Stomach (tissue), 8 donors: ENCODE measurements at regions not wholly inside any gene's neighbourhood (a gene's known extent, or its start where the extent isn't known, plus 50 kb on each side); places are given as distances from the start of the nearest gene placed in this dataset.

Source experiments
- DNase-seq, 2 donors: peaks; one replicate each; pipeline versions ENCODE4 v3.0.0 to v3.0.0-alpha.2; 2013 to 2019
- H3K27ac ChIP-seq, 5 donors: fragments of 200-600 bp in 4 of 5; sonication (generic) in 4 of 5; one replicate each; pipeline ENCODE4 v1.5.1; 2013 to 2019; ENCODE audit warnings: mild to moderate bottlenecking in 1 of 5, moderate library complexity in 1 of 5
- H3K27me3 ChIP-seq, 3 donors: fragments of 200-600 bp; sonication (generic); one replicate each; pipeline ENCODE4 v1.5.1; 2017 to 2019; ENCODE audit warnings: mixed run types in 1 of 3
- H3K36me3 ChIP-seq, 4 donors: fragments of 200-600 bp; sonication (generic); 1 replicate in 3 of 4; 2 replicates in 1 of 4; pipeline ENCODE4 v1.5.1; 2016 to 2019
- H3K4me1 ChIP-seq, 4 donors: fragments of 200-600 bp; sonication (generic); one replicate each; pipeline ENCODE4 v1.5.1; 2016 to 2019
- H3K4me3 ChIP-seq, 4 donors: fragments of 200-600 bp; sonication (generic) in 3 of 4; one replicate each; pipeline ENCODE4 v1.5.1; 2016 to 2019; ENCODE audit warnings: mild to moderate bottlenecking in 1 of 4
- H3K9me3 ChIP-seq, 4 donors: fragments of 200-600 bp; sonication (generic); one replicate each; pipeline ENCODE4 v1.5.1; 2016 to 2019
- EP300 ChIP-seq: sonication (generic); formaldehyde crosslinking; IDR thresholded peaks from one replicate; pipeline ENCODE4 v1.6.1; 2017; ENCODE audit warnings: antibody characterized with exemption
- POLR2A ChIP-seq, 4 donors: fragments of 450-650 bp; IDR thresholded peaks; one replicate each; pipeline ENCODE4 v1.6.1; 2016; ENCODE audit warnings: antibody characterized with exemption in 4 of 4, control low read depth in 2 of 4, mild to moderate bottlenecking in 1 of 4, moderate library complexity in 1 of 4
- POLR2AphosphoS5 ChIP-seq, 3 donors: sonication (generic); formaldehyde crosslinking; IDR thresholded peaks; one replicate each; pipeline ENCODE4 v1.6.1; 2016; ENCODE audit warnings: antibody characterized with exemption in 3 of 3
- WGBS, 5 donors: extraction: QIAGEN DNeasy Blood & Tissue Kit in 3 of 5; methylation state at CpG; one replicate each; pipeline versions ENCODE4 v1.1.5 to v1.1.7; 2013 to 2018; 5-methylcytosine and 5-hydroxymethylcytosine counted together
- intact Hi-C: fragments of 100-400 bp; cut with DNase I; formaldehyde crosslinking; loops from one replicate; pipeline ENCODE4 v1.15.1; 2023; ENCODE audit warnings: low total_unique reads
- TF ChIP-seq, protein P1 (sequence below), 7 experiments: fragments of 450-650 bp in 4 of 7; fragments of 200-600 bp in 3 of 7; sonication (generic) in 3 of 7; IDR thresholded peaks; one replicate each; pipeline ENCODE4 v1.5.1; 2016 to 2019; ENCODE audit warnings: antibody characterized with exemption in 7 of 7, control low read depth in 2 of 7, mild to moderate bottlenecking in 1 of 7
- donor health status: healthy with polysubstance abuse.
- donor health status: Bipolar disorder and iron deficiency.
- donor health status: healthy.

DNA sequence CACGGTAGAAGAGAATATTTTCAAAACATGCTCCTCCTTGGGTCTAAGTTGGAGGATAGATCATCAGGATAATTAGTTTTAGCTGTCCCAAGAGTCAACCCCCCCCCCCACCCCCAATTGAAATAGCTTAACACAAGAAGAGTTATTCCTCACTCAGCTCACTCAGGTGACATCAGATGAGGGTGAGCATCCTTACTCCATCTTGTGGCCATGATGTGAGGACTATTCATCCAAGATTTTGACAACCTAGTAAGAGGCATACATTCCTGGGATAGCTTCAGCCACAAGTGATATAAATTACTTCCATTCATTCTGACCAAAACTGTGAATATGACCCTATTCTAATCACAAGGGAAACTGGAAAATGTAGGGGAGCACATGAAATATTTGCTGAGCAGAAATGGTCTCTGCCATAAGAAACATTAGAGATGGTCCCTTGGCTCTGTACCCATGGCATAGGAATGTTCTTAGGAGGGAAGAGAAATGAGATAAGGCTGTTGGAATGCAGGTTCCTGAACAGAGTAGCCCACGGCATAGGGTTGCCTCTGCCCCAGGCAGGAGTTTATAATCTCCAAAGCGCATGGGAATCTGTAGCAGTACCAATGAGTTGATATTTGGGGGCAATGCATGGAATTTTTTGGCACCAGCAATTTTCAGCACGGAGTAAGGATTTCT is 257.2 kb downstream of the CYRIA start:
- H3K4me3 ChIP-seq: no peak overlapping the region
- no peak for TF ChIP-seq POLR2A (IDR thresholded peaks at IDR 0.05)
- no peak for TF ChIP-seq EP300
- TF ChIP-seq POLR2AphosphoS5 (IDR thresholded peaks at IDR 0.05): no peak
- TF ChIP-seq, protein P1, sequence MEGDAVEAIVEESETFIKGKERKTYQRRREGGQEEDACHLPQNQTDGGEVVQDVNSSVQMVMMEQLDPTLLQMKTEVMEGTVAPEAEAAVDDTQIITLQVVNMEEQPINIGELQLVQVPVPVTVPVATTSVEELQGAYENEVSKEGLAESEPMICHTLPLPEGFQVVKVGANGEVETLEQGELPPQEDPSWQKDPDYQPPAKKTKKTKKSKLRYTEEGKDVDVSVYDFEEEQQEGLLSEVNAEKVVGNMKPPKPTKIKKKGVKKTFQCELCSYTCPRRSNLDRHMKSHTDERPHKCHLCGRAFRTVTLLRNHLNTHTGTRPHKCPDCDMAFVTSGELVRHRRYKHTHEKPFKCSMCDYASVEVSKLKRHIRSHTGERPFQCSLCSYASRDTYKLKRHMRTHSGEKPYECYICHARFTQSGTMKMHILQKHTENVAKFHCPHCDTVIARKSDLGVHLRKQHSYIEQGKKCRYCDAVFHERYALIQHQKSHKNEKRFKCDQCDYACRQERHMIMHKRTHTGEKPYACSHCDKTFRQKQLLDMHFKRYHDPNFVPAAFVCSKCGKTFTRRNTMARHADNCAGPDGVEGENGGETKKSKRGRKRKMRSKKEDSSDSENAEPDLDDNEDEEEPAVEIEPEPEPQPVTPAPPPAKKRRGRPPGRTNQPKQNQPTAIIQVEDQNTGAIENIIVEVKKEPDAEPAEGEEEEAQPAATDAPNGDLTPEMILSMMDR (IDR thresholded peaks at IDR 0.05): no peak
- 63 to 72% (median 71%) methylated on average over 4 of the region's 4 CpGs for WGBS, 5 donors
- no peaks in the 10 kb centered on the region for H3K4me1 ChIP-seq
- H3K27me3 ChIP-seq: no peaks in the 10 kb centered on the region
- no peaks in the 10 kb centered on the region for H3K9me3 ChIP-seq
- H3K36me3 ChIP-seq: no peaks in the 10 kb centered on the region
- no peak overlapping the region for H3K27ac ChIP-seq
- no peak for DNase-seq
- intact Hi-C loops: no loop called here

DNA sequence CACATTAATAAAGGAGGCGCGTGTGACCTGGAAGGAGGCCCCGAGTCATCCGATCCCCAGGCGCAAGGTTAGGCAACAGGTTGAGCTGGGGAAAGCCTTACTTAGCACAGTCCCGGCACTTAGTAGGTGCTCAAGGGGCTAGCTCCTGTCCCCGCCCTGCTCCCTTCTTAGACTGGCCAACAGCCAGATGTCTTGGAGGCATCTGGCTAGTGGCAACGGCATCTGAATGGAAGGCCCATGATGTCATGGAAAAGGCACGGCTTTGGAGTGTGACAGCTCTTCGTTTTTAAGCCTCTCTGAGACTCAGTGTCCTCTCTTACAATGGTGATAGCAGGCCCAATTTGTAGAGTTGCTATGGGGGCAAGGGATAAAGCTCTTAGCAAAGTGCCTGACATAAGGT is 258.3 kb downstream of the CYRIA start:
- Histone ChIP-seq H3K9me3 (no peaks in the 10 kb centered on the region), H3K27me3 (no peaks in the 10 kb centered on the region), H3K4me3 (no peak overlapping the region), H3K4me1 (no peaks in the 10 kb centered on the region), H3K36me3 (no peaks in the 10 kb centered on the region), H3K27ac (no peak overlapping the region)
- DNase-seq: peak in 1 of 2 donors; percentile 46
- TF ChIP-seq POLR2A (IDR thresholded peaks at IDR 0.05) (no peak), EP300 (no peak), POLR2AphosphoS5 (IDR thresholded peaks at IDR 0.05) (no peak)
- TF ChIP-seq, protein P1 (IDR thresholded peaks at IDR 0.05): no peak
- 70 to 82% (median 76%) methylated on average over 10 of the region's 10 CpGs for WGBS, 5 donors
- intact Hi-C loops: no loop called here

DNA sequence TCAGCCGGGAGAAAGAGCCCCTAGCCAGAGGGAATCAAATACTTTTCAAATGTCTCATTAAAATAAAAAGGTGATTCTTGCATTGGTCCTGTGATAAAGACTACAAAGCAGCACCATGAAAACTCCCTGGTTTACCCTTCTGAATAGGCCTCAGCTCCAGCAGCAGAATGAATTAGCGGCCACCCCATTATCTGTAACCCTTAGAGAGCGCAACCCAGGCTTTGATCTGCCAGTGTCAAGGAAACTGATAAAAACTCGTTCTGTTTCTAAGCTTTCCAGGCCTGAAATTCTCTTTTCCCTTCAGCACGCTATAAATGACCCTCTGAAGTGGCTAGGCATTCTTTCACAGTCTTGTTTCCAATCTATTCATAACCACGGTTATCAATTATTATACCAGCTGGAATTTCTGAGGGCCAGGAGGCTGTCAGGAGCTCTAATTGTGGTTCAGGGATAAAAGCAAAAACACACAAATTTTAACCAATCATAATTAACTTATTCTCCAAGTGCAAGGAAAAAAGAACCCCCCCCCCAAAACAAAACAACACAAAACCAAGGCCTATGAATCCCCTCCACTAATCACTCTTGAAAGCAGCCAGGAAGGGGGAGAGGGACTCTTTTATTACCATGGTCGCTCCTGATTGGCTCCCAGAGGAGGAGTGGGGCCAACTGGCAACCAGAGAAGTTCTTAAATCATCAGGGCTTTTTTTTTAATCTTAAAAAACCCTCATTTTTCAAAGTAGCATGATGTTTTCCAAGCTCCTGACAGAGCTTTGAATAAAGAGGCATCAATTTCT is 258.9 kb downstream of the CYRIA start:
- H3K4me1 ChIP-seq: no peaks in the 10 kb centered on the region
- no peak overlapping the region for H3K27ac ChIP-seq
- H3K9me3 ChIP-seq: no peaks in the 10 kb centered on the region
- H3K27me3 ChIP-seq: no peaks in the 10 kb centered on the region
- TF ChIP-seq EP300 (no peak), POLR2A (IDR thresholded peaks at IDR 0.05) (no peak), POLR2AphosphoS5 (IDR thresholded peaks at IDR 0.05) (no peak)
- TF ChIP-seq, protein P1 (IDR thresholded peaks at IDR 0.05): no peak
- 56 to 64% (median 58%) methylated on average over 7 of the region's 7 CpGs for WGBS, 5 donors
- no peak overlapping the region for H3K4me3 ChIP-seq
- intact Hi-C loops: no loop called here
- H3K36me3 ChIP-seq: no peaks in the 10 kb centered on the region
- peak in 1 of 2 donors; percentile 50 for DNase-seq

DNA sequence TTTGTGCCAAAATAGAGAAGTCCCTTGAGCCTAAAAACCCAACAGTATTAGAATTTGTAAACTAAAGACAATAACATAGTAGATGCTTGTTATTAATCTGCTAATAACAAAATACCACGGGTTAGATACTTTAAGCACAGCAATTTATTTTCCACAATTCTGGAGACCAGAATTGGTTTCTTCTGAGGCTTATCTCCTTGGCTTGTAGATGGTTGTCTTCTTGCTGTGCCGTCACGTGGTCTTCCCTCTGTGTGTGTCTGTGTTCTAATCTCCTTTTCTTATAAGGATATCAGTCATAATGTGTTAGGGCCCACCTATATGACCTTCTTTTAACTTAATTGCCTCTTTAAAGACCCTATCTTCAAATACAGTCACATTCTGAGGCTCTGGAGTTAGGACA is 260.1 kb downstream of the CYRIA start:
- no peaks in the 10 kb centered on the region for H3K36me3 ChIP-seq
- TF ChIP-seq, protein P1 (IDR thresholded peaks at IDR 0.05): no peak
- TF ChIP-seq POLR2AphosphoS5 (IDR thresholded peaks at IDR 0.05) (no peak), EP300 (no peak), POLR2A (IDR thresholded peaks at IDR 0.05) (no peak)
- no peak overlapping the region for H3K27ac ChIP-seq
- no peak for DNase-seq
- 64 to 79% (median 71%) methylated on average over 3 of the region's 3 CpGs for WGBS, 5 donors
- H3K4me1 ChIP-seq: no peaks in the 10 kb centered on the region
- no peak overlapping the region for H3K4me3 ChIP-seq
- intact Hi-C loops: no loop called here
- H3K9me3 ChIP-seq: no peaks in the 10 kb centered on the region
- H3K27me3 ChIP-seq: no peaks in the 10 kb centered on the region
